ENCODE measurements at regions not wholly inside any gene's neighbourhood (a gene's known extent, or its start where the extent isn't known, plus 50 kb on each side); places are given as distances from the start of the nearest gene placed in this dataset.

GRCh38 chr6:21323577-21323976 is 270.0 kb upstream of the SOX4 start:
- H3K36me3 ChIP-seq (replicated peaks in 1 of 2; ENCODE audit: control insufficient read depth in 2 of 2, insufficient read depth in 2 of 2, low read length in 2 of 2): no peaks in the 10 kb centered on the region

GRCh38 chr6:21325201-21325856 is 268.2 kb upstream of the SOX4 start:
- Histone ChIP-seq H2AFZ (ENCODE audit: low read length) (no peak overlapping the region), H4K8ac (ENCODE audit: low read depth, low read length) (no peak overlapping the region), H3K36me3 (replicated peaks in 1 of 2; ENCODE audit: control insufficient read depth in 2 of 2, insufficient read depth in 2 of 2, low read length in 2 of 2) (no peaks in the 10 kb centered on the region), H3K14ac (ENCODE audit: low read length) (no peak overlapping the region), H3K9me3 (replicated peaks in 1 of 2; ENCODE audit: control insufficient read depth in 2 of 2, insufficient read depth in 1 of 2, low read depth in 1 of 2, low read length in 2 of 2) (no peaks in the 10 kb centered on the region), H2BK120ac (ENCODE audit: low read depth, low read length) (no peak overlapping the region), H2BK5ac (ENCODE audit: low read length) (no peak overlapping the region), H3K27ac (replicated peaks; ENCODE audit: low read length) (no peak overlapping the region), H4K91ac (ENCODE audit: low read depth, low read length, poor library complexity) (no peak overlapping the region), H3K4me1 (ENCODE audit: control insufficient read depth in 2 of 2, insufficient read depth in 1 of 2, low read depth in 1 of 2, low read length in 2 of 2) (peaks cover 0 to 3% of the 10 kb centered on the region in 2 donors), H3K18ac (ENCODE audit: low read length) (no peak overlapping the region), H2AK5ac (ENCODE audit: low read depth, low read length) (no peak overlapping the region), H3K9ac (ENCODE audit: low read depth, low read length, poor library complexity) (no peak overlapping the region), H2BK12ac (ENCODE audit: low read length) (no peak overlapping the region), H3K27me3 (ENCODE audit: control insufficient read depth in 3 of 3, insufficient read depth in 3 of 3, low read depth in 1 of 3, low read length in 3 of 3) (no peaks in the 10 kb centered on the region), H3K79me1 (ENCODE audit: low read depth, low read length) (no peaks in the 10 kb centered on the region), H3K4ac (ENCODE audit: low read length) (no peak overlapping the region), H3K23ac (ENCODE audit: low read depth, low read length, poor library complexity) (no peak overlapping the region), H3K4me2 (ENCODE audit: insufficient read depth, low read length, poor library complexity, severe bottlenecking) (no peak overlapping the region), H3K4me3 (ENCODE audit: low read length in 2 of 2) (no peak overlapping the region), H2BK15ac (ENCODE audit: low read length) (no peak overlapping the region)
- no peak for DNase-seq (ENCODE audit: low spot score)
- WGBS, 2 donors (ENCODE audit: extremely low coverage in 2 of 2, insufficient read length in 2 of 2, insufficient replicate concordance in 1 of 2): no CpG with 5 or more reads among the region's 6 CpGs

More at GRCh38 chr6:21323577-21323976, 270.0 kb upstream of the SOX4 start:
- H3K27ac ChIP-seq (replicated peaks; ENCODE audit: low read length): no peak overlapping the region
- no peak overlapping the region for H3K18ac ChIP-seq (ENCODE audit: low read length)
- no peak overlapping the region for H3K14ac ChIP-seq (ENCODE audit: low read length)
- H2BK15ac ChIP-seq (ENCODE audit: low read length): no peak overlapping the region
- no CpG with 5 or more reads among the region's 14 CpGs for WGBS, 2 donors (ENCODE audit: extremely low coverage in 2 of 2, insufficient read length in 2 of 2, insufficient replicate concordance in 1 of 2)
- H2BK120ac ChIP-seq (ENCODE audit: low read depth, low read length): no peak overlapping the region
- no peak overlapping the region for H4K91ac ChIP-seq (ENCODE audit: low read depth, low read length, poor library complexity)
- H3K27me3 ChIP-seq (ENCODE audit: control insufficient read depth in 3 of 3, insufficient read depth in 3 of 3, low read depth in 1 of 3, low read length in 3 of 3): no peaks in the 10 kb centered on the region
- peaks cover 0 to 3% of the 10 kb centered on the region in 2 donors for H3K4me1 ChIP-seq (ENCODE audit: control insufficient read depth in 2 of 2, insufficient read depth in 1 of 2, low read depth in 1 of 2, low read length in 2 of 2)
- H3K4ac ChIP-seq (ENCODE audit: low read length): no peak overlapping the region
- no peak overlapping the region for H3K4me3 ChIP-seq (ENCODE audit: low read length in 2 of 2)
- no peak overlapping the region for H2BK12ac ChIP-seq (ENCODE audit: low read length)
- no peak overlapping the region for H2AFZ ChIP-seq (ENCODE audit: low read length)
- no peak overlapping the region for H3K4me2 ChIP-seq (ENCODE audit: insufficient read depth, low read length, poor library complexity, severe bottlenecking)
- H2AK5ac ChIP-seq (ENCODE audit: low read depth, low read length): no peak overlapping the region
- H3K23ac ChIP-seq (ENCODE audit: low read depth, low read length, poor library complexity): no peak overlapping the region
- H3K9ac ChIP-seq (ENCODE audit: low read depth, low read length, poor library complexity): no peak overlapping the region
- no peaks in the 10 kb centered on the region for H3K79me1 ChIP-seq (ENCODE audit: low read depth, low read length)
- no peaks in the 10 kb centered on the region for H3K9me3 ChIP-seq (replicated peaks in 1 of 2; ENCODE audit: control insufficient read depth in 2 of 2, insufficient read depth in 1 of 2, low read depth in 1 of 2, low read length in 2 of 2)
- no peak overlapping the region for H2BK5ac ChIP-seq (ENCODE audit: low read length)
- H4K8ac ChIP-seq (ENCODE audit: low read depth, low read length): no peak overlapping the region
- no peak for DNase-seq (ENCODE audit: low spot score)

GRCh38 chr6:21327326-21328112 is 266.0 kb upstream of the SOX4 start:
- H3K14ac ChIP-seq (ENCODE audit: low read length): no peak overlapping the region
- no peak overlapping the region for H2BK120ac ChIP-seq (ENCODE audit: low read depth, low read length)
- no peak overlapping the region for H2BK5ac ChIP-seq (ENCODE audit: low read length)
- no CpG with 5 or more reads among the region's 9 CpGs for WGBS, 2 donors (ENCODE audit: extremely low coverage in 2 of 2, insufficient read length in 2 of 2, insufficient replicate concordance in 1 of 2)
- H3K4me2 ChIP-seq (ENCODE audit: insufficient read depth, low read length, poor library complexity, severe bottlenecking): no peak overlapping the region
- no peaks in the 10 kb centered on the region for H3K27me3 ChIP-seq (ENCODE audit: control insufficient read depth in 3 of 3, insufficient read depth in 3 of 3, low read depth in 1 of 3, low read length in 3 of 3)
- H2AFZ ChIP-seq (ENCODE audit: low read length): no peak overlapping the region
- H3K36me3 ChIP-seq (replicated peaks in 1 of 2; ENCODE audit: control insufficient read depth in 2 of 2, insufficient read depth in 2 of 2, low read length in 2 of 2): no peaks in the 10 kb centered on the region
- H3K4me1 ChIP-seq (ENCODE audit: control insufficient read depth in 2 of 2, insufficient read depth in 1 of 2, low read depth in 1 of 2, low read length in 2 of 2): peaks cover 0 to 1% of the 10 kb centered on the region in 2 donors
- no peak overlapping the region for H2BK12ac ChIP-seq (ENCODE audit: low read length)
- H4K8ac ChIP-seq (ENCODE audit: low read depth, low read length): no peak overlapping the region
- H3K27ac ChIP-seq (replicated peaks; ENCODE audit: low read length): no peak overlapping the region
- no peak overlapping the region for H3K23ac ChIP-seq (ENCODE audit: low read depth, low read length, poor library complexity)
- no peaks in the 10 kb centered on the region for H3K79me1 ChIP-seq (ENCODE audit: low read depth, low read length)
- H3K4ac ChIP-seq (ENCODE audit: low read length): no peak overlapping the region
- no peak overlapping the region for H3K18ac ChIP-seq (ENCODE audit: low read length)
- no peak for DNase-seq (ENCODE audit: low spot score)
- H3K4me3 ChIP-seq (ENCODE audit: low read length in 2 of 2): no peak overlapping the region
- H3K9me3 ChIP-seq (replicated peaks in 1 of 2; ENCODE audit: control insufficient read depth in 2 of 2, insufficient read depth in 1 of 2, low read depth in 1 of 2, low read length in 2 of 2): no peaks in the 10 kb centered on the region
- H2BK15ac ChIP-seq (ENCODE audit: low read length): no peak overlapping the region
- H2AK5ac ChIP-seq (ENCODE audit: low read depth, low read length): no peak overlapping the region
- no peak overlapping the region for H4K91ac ChIP-seq (ENCODE audit: low read depth, low read length, poor library complexity)
- no peak overlapping the region for H3K9ac ChIP-seq (ENCODE audit: low read depth, low read length, poor library complexity)

GRCh38 chr6:21331235-21331634 is 262.3 kb upstream of the SOX4 start:
- no peak for DNase-seq (ENCODE audit: low spot score)
- no peak overlapping the region for H3K23ac ChIP-seq (ENCODE audit: low read depth, low read length, poor library complexity)
- no peak overlapping the region for H2BK15ac ChIP-seq (ENCODE audit: low read length)
- peaks cover 0 to 1% of the 10 kb centered on the region in 2 donors for H3K4me1 ChIP-seq (ENCODE audit: control insufficient read depth in 2 of 2, insufficient read depth in 1 of 2, low read depth in 1 of 2, low read length in 2 of 2)
- H3K9me3 ChIP-seq (replicated peaks in 1 of 2; ENCODE audit: control insufficient read depth in 2 of 2, insufficient read depth in 1 of 2, low read depth in 1 of 2, low read length in 2 of 2): no peaks in the 10 kb centered on the region
- no peak overlapping the region for H2AFZ ChIP-seq (ENCODE audit: low read length)
- H2BK120ac ChIP-seq (ENCODE audit: low read depth, low read length): no peak overlapping the region
- no peak overlapping the region for H3K18ac ChIP-seq (ENCODE audit: low read length)
- H3K36me3 ChIP-seq (replicated peaks in 1 of 2; ENCODE audit: control insufficient read depth in 2 of 2, insufficient read depth in 2 of 2, low read length in 2 of 2): no peaks in the 10 kb centered on the region
- H3K9ac ChIP-seq (ENCODE audit: low read depth, low read length, poor library complexity): no peak overlapping the region
- H3K79me1 ChIP-seq (ENCODE audit: low read depth, low read length): no peaks in the 10 kb centered on the region
- no peak overlapping the region for H3K4me3 ChIP-seq (ENCODE audit: low read length in 2 of 2)
- no CpG with 5 or more reads among the region's 7 CpGs for WGBS, 2 donors (ENCODE audit: extremely low coverage in 2 of 2, insufficient read length in 2 of 2, insufficient replicate concordance in 1 of 2)
- no peak overlapping the region for H4K91ac ChIP-seq (ENCODE audit: low read depth, low read length, poor library complexity)
- H3K27me3 ChIP-seq (ENCODE audit: control insufficient read depth in 3 of 3, insufficient read depth in 3 of 3, low read depth in 1 of 3, low read length in 3 of 3): no peaks in the 10 kb centered on the region
- no peak overlapping the region for H3K14ac ChIP-seq (ENCODE audit: low read length)
- no peak overlapping the region for H2AK5ac ChIP-seq (ENCODE audit: low read depth, low read length)
- no peak overlapping the region for H2BK12ac ChIP-seq (ENCODE audit: low read length)
- H3K4ac ChIP-seq (ENCODE audit: low read length): no peak overlapping the region
- H2BK5ac ChIP-seq (ENCODE audit: low read length): no peak overlapping the region
- H3K4me2 ChIP-seq (ENCODE audit: insufficient read depth, low read length, poor library complexity, severe bottlenecking): no peak overlapping the region
- no peak overlapping the region for H3K27ac ChIP-seq (replicated peaks; ENCODE audit: low read length)
- H4K8ac ChIP-seq (ENCODE audit: low read depth, low read length): no peak overlapping the region

Data from neuronal stem cell (in vitro differentiated cells).